Activated naive CD8-positive, alpha-beta T cell treated with anti-CD3 and anti-CD28 coated beads, Interleukin-2, amount 10 ng/mL, durations not matched to agents 7 days and 5 days (primary cell): ENCODE measurements at regions not wholly inside any gene's neighbourhood (a gene's known extent, or its start where the extent isn't known, plus 50 kb on each side); places are given as distances from the start of the nearest gene placed in this dataset.
"Not testable (repeated sequence)": the region's sequence is repeated elsewhere in the genome, so short reads cannot be mapped to it uniquely, and the experiment has no call there.

Experiments used
- ATAC-seq: fragments of 150-1000 bp; cut with Tn5 transposase; one replicate; pipeline ENCODE4 v1.10.0; 2021; ENCODE audit warnings: low read depth, moderate library complexity
- POLR2A ChIA-PET: fragments of 350-600 bp; sonication (Branson Sonifier 250); formaldehyde crosslinking; loops from one replicate; lab custom pipeline; 2021; ENCODE audit warnings: antibody characterized with exemption; lab: Charles Lee
- DNase-seq: peaks from one replicate; pipeline ENCODE4 v3.0.0; 2021
- H3K27ac Mint-ChIP-seq: one replicate; pipeline ENCODE4 v1.8.0; 2022; ENCODE audit warnings: mild to moderate bottlenecking, mixed read lengths
- H3K27me3 Mint-ChIP-seq: one replicate; pipeline ENCODE4 v1.8.0; 2022; ENCODE audit warnings: mild to moderate bottlenecking, moderate library complexity, mixed read lengths
- H3K36me3 Mint-ChIP-seq: one replicate; pipeline ENCODE4 v1.8.0; 2021; ENCODE audit warnings: mild to moderate bottlenecking, mixed read lengths
- H3K4me1 Mint-ChIP-seq: one replicate; pipeline ENCODE4 v1.8.0; 2021; ENCODE audit warnings: mixed read lengths
- H3K4me3 Mint-ChIP-seq: one replicate; pipeline ENCODE4 v1.8.0; 2022; ENCODE audit warnings: mild to moderate bottlenecking, moderate library complexity, mixed read lengths
- H3K9me3 Mint-ChIP-seq: one replicate; pipeline ENCODE4 v1.8.0; 2021; ENCODE audit warnings: mixed read lengths

GRCh38 chr19:28128341-28128740 is 1084.6 kb downstream of the UQCRFS1 start:
- H3K27me3 Mint-ChIP-seq, result no peaks in the 10 kb centered on the region
- H3K9me3 Mint-ChIP-seq, result peaks cover 12% of the 10 kb centered on the region
- ATAC-seq (no peak), DNase-seq (no peak)
- no peaks in the 10 kb centered on the region for H3K4me1 Mint-ChIP-seq
- POLR2A ChIA-PET, result no interaction called here
- no peak overlapping the region for H3K27ac Mint-ChIP-seq
- H3K4me3 Mint-ChIP-seq, result no peak overlapping the region
- no peaks in the 10 kb centered on the region for H3K36me3 Mint-ChIP-seq

GRCh38 chr19:28126135-28126898 is 1086.6 kb downstream of the UQCRFS1 start:
- DNase-seq, result no peak

GRCh38 chr19:28122734-28123133 is 1090.2 kb downstream of the UQCRFS1 start:
- Mint-ChIP-seq H3K4me3 (no peak overlapping the region), H3K4me1 (no peaks in the 10 kb centered on the region), H3K9me3 (peaks cover 10% of the 10 kb centered on the region), H3K36me3 (no peaks in the 10 kb centered on the region), H3K27me3 (no peaks in the 10 kb centered on the region), H3K27ac (no peak overlapping the region)
- DNase-seq (no peak), ATAC-seq (no peak)
- POLR2A ChIA-PET, result no interaction called here

More at GRCh38 chr19:28126135-28126898, 1086.6 kb downstream of the UQCRFS1 start:
- H3K4me3 Mint-ChIP-seq, result no peak overlapping the region
- no peaks in the 10 kb centered on the region for H3K27me3 Mint-ChIP-seq
- no peak for ATAC-seq
- H3K27ac Mint-ChIP-seq, result no peak overlapping the region
- H3K4me1 Mint-ChIP-seq, result no peaks in the 10 kb centered on the region
- no peaks in the 10 kb centered on the region for H3K36me3 Mint-ChIP-seq
- POLR2A ChIA-PET, result no interaction called here
- H3K9me3 Mint-ChIP-seq, result peaks cover 9% of the 10 kb centered on the region

- POLR2A ChIA-PET, result no interaction called here
- no peak for DNase-seq
- Mint-ChIP-seq H3K27ac (no peak overlapping the region), H3K27me3 (no peaks in the 10 kb centered on the region), H3K9me3 (peaks cover 13% of the 10 kb centered on the region), H3K36me3 (no peaks in the 10 kb centered on the region), H3K4me1 (no peaks in the 10 kb centered on the region), H3K4me3 (no peak overlapping the region)
- ATAC-seq, result no peak
Measured at GRCh38 chr19:28118235-28118634, 1094.7 kb downstream of the UQCRFS1 start.

GRCh38 chr19:28117143-28117542 is 1095.8 kb downstream of the UQCRFS1 start:
- Mint-ChIP-seq H3K4me1 (no peaks in the 10 kb centered on the region), H3K36me3 (no peaks in the 10 kb centered on the region)

GRCh38 chr19:28116379-28116778 is 1096.6 kb downstream of the UQCRFS1 start:
- POLR2A ChIA-PET, H3K4me3 Mint-ChIP-seq, DNase-seq, ATAC-seq, H3K27ac Mint-ChIP-seq, H3K4me1 Mint-ChIP-seq, H3K36me3 Mint-ChIP-seq, H3K27me3 Mint-ChIP-seq: not testable (repeated sequence)
- peaks cover 13% of the 10 kb centered on the region for H3K9me3 Mint-ChIP-seq

More at GRCh38 chr19:28117143-28117542, 1095.8 kb downstream of the UQCRFS1 start:
- Mint-ChIP-seq H3K27me3 (no peaks in the 10 kb centered on the region), H3K4me3 (no peak overlapping the region), H3K9me3 (peaks cover 13% of the 10 kb centered on the region), H3K27ac (no peak overlapping the region)
- POLR2A ChIA-PET, result no interaction called here
- ATAC-seq (no peak), DNase-seq (no peak)

GRCh38 chr19:28103921-28104320 is 1109.0 kb downstream of the UQCRFS1 start:
- POLR2A ChIA-PET, result no interaction called here
- no peak for ATAC-seq
- Mint-ChIP-seq H3K27me3 (no peaks in the 10 kb centered on the region), H3K9me3 (peaks cover 2% of the 10 kb centered on the region), H3K36me3 (no peaks in the 10 kb centered on the region), H3K27ac (no peak overlapping the region), H3K4me1 (no peaks in the 10 kb centered on the region), H3K4me3 (no peak overlapping the region)
- DNase-seq, result no peak

GRCh38 chr19:28084659-28085157 is 1128.2 kb downstream of the UQCRFS1 start:
- H3K27me3 Mint-ChIP-seq, H3K27ac Mint-ChIP-seq, POLR2A ChIA-PET, DNase-seq, H3K36me3 Mint-ChIP-seq, H3K4me1 Mint-ChIP-seq, ATAC-seq, H3K9me3 Mint-ChIP-seq, H3K4me3 Mint-ChIP-seq: not testable (repeated sequence)

GRCh38 chr19:28076628-28077027 is 1136.3 kb downstream of the UQCRFS1 start:
- no peaks in the 10 kb centered on the region for H3K27me3 Mint-ChIP-seq
- H3K9me3 Mint-ChIP-seq, result peaks cover 9% of the 10 kb centered on the region
- no peaks in the 10 kb centered on the region for H3K36me3 Mint-ChIP-seq
- ATAC-seq (no peak), DNase-seq (no peak)
- no peaks in the 10 kb centered on the region for H3K4me1 Mint-ChIP-seq
- H3K27ac Mint-ChIP-seq, result no peak overlapping the region
- POLR2A ChIA-PET, result no interaction called here
- no peak overlapping the region for H3K4me3 Mint-ChIP-seq

GRCh38 chr19:28075229-28075628 is 1137.7 kb downstream of the UQCRFS1 start:
- H3K4me3 Mint-ChIP-seq, result no peak overlapping the region
- no peak overlapping the region for H3K27ac Mint-ChIP-seq
- H3K9me3 Mint-ChIP-seq, result peaks cover 13% of the 10 kb centered on the region
- no peaks in the 10 kb centered on the region for H3K4me1 Mint-ChIP-seq
- POLR2A ChIA-PET, result no interaction called here
- H3K36me3 Mint-ChIP-seq, result no peaks in the 10 kb centered on the region
- ATAC-seq (no peak), DNase-seq (no peak)
- no peaks in the 10 kb centered on the region for H3K27me3 Mint-ChIP-seq

- no peaks in the 10 kb centered on the region for H3K4me1 Mint-ChIP-seq
- H3K27ac Mint-ChIP-seq, result no peak overlapping the region
- peaks cover 13% of the 10 kb centered on the region for H3K9me3 Mint-ChIP-seq
- H3K27me3 Mint-ChIP-seq, result no peaks in the 10 kb centered on the region
- DNase-seq (no peak), ATAC-seq (no peak)
- POLR2A ChIA-PET, result no interaction called here
- no peaks in the 10 kb centered on the region for H3K36me3 Mint-ChIP-seq
- H3K4me3 Mint-ChIP-seq, result no peak overlapping the region
Measured at GRCh38 chr19:28074773-28075172, 1138.2 kb downstream of the UQCRFS1 start.

- ATAC-seq (no peak), DNase-seq (no peak)
- Mint-ChIP-seq H3K9me3 (peaks cover 8% of the 10 kb centered on the region), H3K27ac (no peak overlapping the region), H3K4me1 (no peaks in the 10 kb centered on the region), H3K4me3 (no peak overlapping the region), H3K27me3 (no peaks in the 10 kb centered on the region), H3K36me3 (no peaks in the 10 kb centered on the region)
- POLR2A ChIA-PET, result no interaction called here
Measured at GRCh38 chr19:28067882-28068281, 1145.1 kb downstream of the UQCRFS1 start.

GRCh38 chr19:28066988-28067387 is 1146.0 kb downstream of the UQCRFS1 start:
- H3K9me3 Mint-ChIP-seq, result peaks cover 8% of the 10 kb centered on the region
- no peaks in the 10 kb centered on the region for H3K36me3 Mint-ChIP-seq
- POLR2A ChIA-PET, result no interaction called here
- H3K27ac Mint-ChIP-seq, result no peak overlapping the region
- DNase-seq (no peak), ATAC-seq (no peak)
- H3K4me1 Mint-ChIP-seq, result no peaks in the 10 kb centered on the region
- no peak overlapping the region for H3K4me3 Mint-ChIP-seq
- no peaks in the 10 kb centered on the region for H3K27me3 Mint-ChIP-seq

GRCh38 chr19:28066161-28066560 is 1146.8 kb downstream of the UQCRFS1 start:
- no peaks in the 10 kb centered on the region for H3K4me1 Mint-ChIP-seq
- H3K4me3 Mint-ChIP-seq, result no peak overlapping the region
- no peaks in the 10 kb centered on the region for H3K27me3 Mint-ChIP-seq
- H3K9me3 Mint-ChIP-seq, result peaks cover 8% of the 10 kb centered on the region
- no peak for DNase-seq
- no peak for ATAC-seq
- H3K36me3 Mint-ChIP-seq, result no peaks in the 10 kb centered on the region
- no peak overlapping the region for H3K27ac Mint-ChIP-seq
- POLR2A ChIA-PET, result no interaction called here
